DND-41 (cell line): ENCODE measurements at regions not wholly inside any gene's neighbourhood (a gene's known extent, or its start where the extent isn't known, plus 50 kb on each side); places are given as distances from the start of the nearest gene placed in this dataset.

Source experiments
- CTCF ChIP-seq: IDR thresholded peaks from 2 replicates; pipeline ENCODE4 v1.5.1; 2012; ENCODE audit warnings: borderline replicate concordance, low read length, moderate library complexity, mild to moderate bottlenecking; ENCODE audit not compliant: poor library complexity, severe bottlenecking; ENCODE audit errors: extremely low read depth
- EZH2 ChIP-seq: IDR thresholded peaks from 3 replicates; pipeline ENCODE4 v1.6.1; 2012; ENCODE audit warnings: borderline replicate concordance, low read depth, mild to moderate bottlenecking, moderate library complexity, low read length, inconsistent platforms; ENCODE audit not compliant: severe bottlenecking

GRCh38 chr9:550333-550732 lies 291.2 kb upstream of the DMRT1 start:
- TF ChIP-seq EZH2: no peak
- TF ChIP-seq CTCF: no peak
